ENCODE measurements at regions not wholly inside any gene's neighbourhood (a gene's known extent, or its start where the extent isn't known, plus 50 kb on each side); places are given as distances from the start of the nearest gene placed in this dataset.
"Not testable (repeated sequence)": the region's sequence is repeated elsewhere in the genome, so short reads cannot be mapped to it uniquely, and the experiment has no call there.

DNA sequence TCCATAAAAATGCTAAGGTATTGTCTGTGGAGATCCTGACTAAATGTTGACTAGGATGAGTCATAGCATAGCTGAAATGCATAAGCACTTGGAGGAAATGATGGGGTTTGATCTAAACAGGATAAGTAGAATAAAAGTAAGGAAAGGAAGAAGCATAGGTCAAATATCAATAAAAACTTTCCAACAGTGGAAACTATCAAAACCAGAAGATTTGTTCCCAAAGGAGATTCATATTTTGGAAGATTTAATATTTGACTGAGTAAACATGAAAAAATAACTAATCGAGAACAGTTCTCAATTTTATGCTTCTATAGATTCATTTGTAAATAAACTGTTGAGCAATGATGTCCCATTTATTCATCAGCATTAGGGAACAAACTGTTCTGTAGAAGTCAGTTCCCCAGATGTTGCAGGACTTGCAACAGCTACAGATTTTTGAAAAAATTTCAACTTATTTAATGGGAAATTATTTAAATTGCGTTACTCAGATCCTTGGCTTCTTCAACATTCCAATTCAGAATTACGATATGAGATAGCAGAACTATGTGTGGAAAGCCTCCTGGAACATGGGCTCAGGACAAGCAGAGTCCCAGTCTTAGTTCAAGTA is 133.7 kb upstream of the TBX18 start:
- Histone ChIP-seq H3K4me3 (no peak overlapping the region), H3K36me3 (replicated peaks) (no peaks in the 10 kb centered on the region), H3K27me3 (ENCODE audit: low read depth) (no peaks in the 10 kb centered on the region), H3K4me1 (no peaks in the 10 kb centered on the region), H3K9me3 (no peaks in the 10 kb centered on the region)
- in situ Hi-C loops (cut with MboI; ENCODE audit: low sequenced_read_pairs): no loop called here
- no peak for DNase-seq (ENCODE audit: low spot score in 2 of 2)

DNA sequence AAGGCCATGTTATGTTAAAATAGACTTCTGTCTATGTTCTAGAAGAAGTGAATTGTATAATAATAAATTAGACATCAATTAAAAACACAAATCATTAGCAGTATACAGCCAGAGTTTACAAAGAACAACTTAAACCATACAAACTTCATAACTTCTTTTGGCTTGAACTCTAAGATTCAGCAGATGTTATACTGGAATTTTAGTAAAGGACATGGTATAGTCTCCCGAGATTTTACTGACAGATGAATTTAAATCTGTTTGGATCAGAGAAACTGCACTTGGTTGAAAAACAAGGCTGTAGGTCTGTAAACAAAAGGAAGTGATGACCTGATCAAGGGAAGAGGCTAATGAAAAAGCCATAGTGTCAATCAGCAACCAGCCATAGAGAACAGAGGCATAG is 132.6 kb upstream of the TBX18 start:
- in situ Hi-C loops (cut with MboI; ENCODE audit: low sequenced_read_pairs): no loop called here
- H3K9me3 ChIP-seq: no peaks in the 10 kb centered on the region
- no peak for DNase-seq (ENCODE audit: low spot score in 2 of 2)
- no peaks in the 10 kb centered on the region for H3K36me3 ChIP-seq (replicated peaks)
- no peaks in the 10 kb centered on the region for H3K4me1 ChIP-seq
- H3K4me3 ChIP-seq: no peak overlapping the region
- no peaks in the 10 kb centered on the region for H3K27me3 ChIP-seq (ENCODE audit: low read depth)

DNA sequence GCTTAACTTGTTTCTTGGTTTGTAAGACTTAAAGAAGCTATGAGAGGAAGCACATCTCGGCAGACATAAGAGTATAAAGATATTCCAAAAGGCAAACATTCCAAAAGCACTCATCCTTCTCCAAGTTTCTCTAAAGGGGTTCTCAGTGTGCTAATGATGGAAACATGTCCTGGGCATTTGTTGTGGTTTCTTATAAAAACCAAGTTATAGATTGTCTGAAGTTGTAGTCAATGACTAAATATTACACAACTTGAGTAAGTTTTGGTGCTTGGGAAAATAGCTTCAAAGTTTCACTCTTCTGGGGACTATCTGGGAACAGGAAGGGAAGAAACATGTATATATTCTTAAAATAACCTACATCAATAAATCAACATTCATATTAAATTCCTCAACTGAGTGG is 128.3 kb upstream of the TBX18 start:
- Histone ChIP-seq H3K4me3 (no peak overlapping the region), H3K36me3 (replicated peaks) (no peaks in the 10 kb centered on the region), H3K4me1 (no peaks in the 10 kb centered on the region), H3K27me3 (ENCODE audit: low read depth) (no peaks in the 10 kb centered on the region), H3K9me3 (no peaks in the 10 kb centered on the region)
- no peak for DNase-seq (ENCODE audit: low spot score in 2 of 2)
- in situ Hi-C loops (cut with MboI; ENCODE audit: low sequenced_read_pairs): no loop called here

DNA sequence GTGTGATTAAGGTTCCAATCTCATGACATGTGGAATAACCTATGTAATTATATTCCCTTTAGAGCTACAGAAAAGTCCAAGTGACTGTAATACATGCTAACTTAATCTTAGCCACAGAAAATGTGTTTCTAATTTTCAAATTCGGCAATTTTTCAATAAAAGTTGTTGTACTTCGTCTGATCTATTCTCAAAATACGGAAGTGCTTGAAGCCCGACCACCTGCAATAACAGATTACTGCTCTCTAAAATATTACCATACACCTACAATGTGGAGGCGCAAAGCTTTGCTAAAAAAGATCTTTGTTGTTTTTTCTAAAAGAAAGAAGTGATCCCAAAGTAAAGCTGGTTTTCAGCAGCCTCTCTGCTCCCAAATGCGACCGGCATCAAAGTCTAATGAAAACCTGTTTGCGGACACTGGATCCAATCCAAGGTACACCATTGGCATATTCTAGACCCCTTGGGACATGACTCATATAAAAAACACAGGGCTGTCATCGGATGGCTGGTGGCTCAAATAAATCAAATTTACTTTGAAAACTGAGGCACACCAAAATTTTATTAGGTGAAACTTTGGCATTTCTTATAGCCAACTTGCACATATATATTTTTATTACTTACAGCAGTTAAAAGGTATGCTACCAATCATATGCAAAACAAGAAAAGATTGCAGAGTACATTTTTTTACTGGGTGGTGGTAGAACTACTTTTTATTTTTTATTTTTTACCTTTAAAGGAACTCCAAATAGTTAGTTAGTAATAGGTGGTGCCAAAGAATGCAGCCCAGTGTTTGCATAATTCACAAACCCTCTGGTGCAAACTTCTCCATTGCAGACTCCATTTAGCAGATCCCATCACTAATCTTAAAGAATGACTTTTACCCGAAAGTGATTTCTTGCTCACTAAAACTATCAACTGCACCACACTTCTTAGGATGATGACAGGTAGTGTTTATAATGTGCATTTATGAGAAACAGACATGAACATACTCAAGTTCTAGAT is 118.7 kb upstream of the TBX18 start:
- H3K4me1 ChIP-seq: no peaks in the 10 kb centered on the region
- no peaks in the 10 kb centered on the region for H3K27me3 ChIP-seq (ENCODE audit: low read depth)
- no peaks in the 10 kb centered on the region for H3K9me3 ChIP-seq
- H3K36me3 ChIP-seq (replicated peaks): no peaks in the 10 kb centered on the region
- H3K4me3 ChIP-seq: no peak overlapping the region
- in situ Hi-C loops (cut with MboI; ENCODE audit: low sequenced_read_pairs): no loop called here
- DNase-seq (ENCODE audit: low spot score in 2 of 2): no peak

DNA sequence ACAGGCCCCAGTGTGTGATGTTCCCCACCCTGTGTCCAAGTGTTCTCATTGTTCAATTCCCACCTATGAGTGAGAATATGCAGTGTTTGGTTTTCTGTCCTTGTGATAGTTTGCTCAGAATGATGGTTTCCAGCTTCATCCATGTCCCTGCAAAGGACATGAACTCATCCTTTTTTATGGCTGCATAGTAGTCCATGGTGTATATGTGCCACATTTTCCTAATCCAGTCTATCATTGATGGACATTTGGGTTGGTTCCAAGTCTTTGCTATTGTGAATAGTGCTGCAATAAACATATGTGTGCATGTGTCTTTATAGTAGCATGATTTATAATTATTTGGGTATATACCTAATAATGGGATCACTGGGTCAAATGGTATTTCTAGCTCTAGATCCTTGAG is 115.0 kb upstream of the TBX18 start:
- DNase-seq (ENCODE audit: low spot score in 2 of 2); H3K4me1 ChIP-seq; H3K9me3 ChIP-seq; H3K36me3 ChIP-seq (replicated peaks); H3K4me3 ChIP-seq; H3K27me3 ChIP-seq (ENCODE audit: low read depth); in situ Hi-C loops (cut with MboI; ENCODE audit: low sequenced_read_pairs): not testable (repeated sequence)

DNA sequence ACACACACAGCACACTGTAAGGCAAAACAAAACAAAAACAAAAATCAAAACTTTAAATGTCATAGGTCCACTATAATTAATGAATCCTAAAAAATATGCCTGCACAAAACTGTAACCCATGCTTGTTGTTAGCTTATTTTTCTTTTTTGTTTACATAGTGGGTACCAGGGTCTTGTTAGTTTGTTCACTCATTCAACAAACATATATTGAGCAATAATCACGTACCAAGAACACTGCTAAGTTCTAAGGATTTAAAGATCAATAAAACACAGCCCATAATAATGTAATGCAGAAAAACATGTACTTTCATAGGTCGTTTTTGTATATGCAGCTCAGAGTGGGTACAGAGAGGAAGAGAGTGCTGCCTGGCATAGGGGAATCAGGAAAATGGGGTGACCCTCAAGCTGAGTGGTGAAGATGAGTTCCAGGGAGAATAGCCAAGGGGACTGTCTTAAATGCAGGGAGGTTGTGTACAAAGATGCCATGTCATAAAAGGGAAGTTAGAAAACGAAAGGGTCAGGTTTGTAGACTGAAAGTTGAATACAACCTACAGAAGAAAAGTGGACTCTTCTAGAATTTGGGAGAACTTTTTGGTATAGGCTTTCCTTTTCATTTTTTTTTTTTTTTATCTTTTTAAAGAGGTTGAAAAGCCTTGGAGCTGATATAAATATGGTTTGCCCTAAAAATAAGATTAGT is 113.3 kb upstream of the TBX18 start:
- in situ Hi-C loops (cut with MboI; ENCODE audit: low sequenced_read_pairs): no loop called here
- no peak for DNase-seq (ENCODE audit: low spot score in 2 of 2)
- no peaks in the 10 kb centered on the region for H3K36me3 ChIP-seq (replicated peaks)
- H3K9me3 ChIP-seq: no peaks in the 10 kb centered on the region
- H3K27me3 ChIP-seq (ENCODE audit: low read depth): no peaks in the 10 kb centered on the region
- H3K4me1 ChIP-seq: no peaks in the 10 kb centered on the region
- no peak overlapping the region for H3K4me3 ChIP-seq

DNA sequence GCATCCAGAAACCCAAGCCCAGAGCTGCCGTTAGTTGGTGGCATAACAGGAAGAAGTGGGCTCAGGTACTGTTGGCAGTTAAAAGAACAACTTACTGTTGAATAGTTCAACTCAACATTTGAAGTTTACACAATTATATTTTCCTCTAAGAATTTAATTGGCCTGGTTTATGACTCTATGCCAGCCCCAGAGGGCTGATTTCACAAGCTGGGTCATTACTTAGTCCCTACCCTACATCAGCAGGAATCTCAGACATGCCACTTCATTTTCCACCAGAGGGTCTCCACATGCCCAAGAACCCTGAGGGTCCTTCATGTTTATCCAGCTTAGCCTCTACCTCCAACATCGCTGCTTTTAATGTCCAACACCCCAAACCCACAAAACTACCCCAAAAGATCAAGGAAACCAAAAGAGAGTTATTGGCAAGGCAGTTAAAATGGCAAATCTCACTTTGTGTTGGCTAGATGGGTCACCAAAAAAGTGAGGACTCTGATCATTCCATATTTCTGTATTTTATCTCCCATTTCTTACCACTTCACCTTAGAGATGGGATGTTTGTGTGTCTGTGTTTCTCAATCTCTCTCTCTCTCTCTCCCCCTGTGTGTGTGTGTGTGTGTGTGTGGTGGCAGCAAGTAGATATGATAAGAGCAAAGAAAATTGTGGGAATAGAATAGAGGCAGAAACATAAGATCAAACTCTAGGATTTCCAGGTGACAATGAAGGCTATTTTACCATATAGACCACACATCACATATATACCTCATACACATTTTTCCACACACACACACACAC is 112.5 kb upstream of the TBX18 start:
- no peak for DNase-seq (ENCODE audit: low spot score in 2 of 2)
- no peaks in the 10 kb centered on the region for H3K27me3 ChIP-seq (ENCODE audit: low read depth)
- no peaks in the 10 kb centered on the region for H3K9me3 ChIP-seq
- in situ Hi-C loops (cut with MboI; ENCODE audit: low sequenced_read_pairs): no loop called here
- no peaks in the 10 kb centered on the region for H3K36me3 ChIP-seq (replicated peaks)
- H3K4me1 ChIP-seq: no peaks in the 10 kb centered on the region
- H3K4me3 ChIP-seq: no peak overlapping the region

DNA sequence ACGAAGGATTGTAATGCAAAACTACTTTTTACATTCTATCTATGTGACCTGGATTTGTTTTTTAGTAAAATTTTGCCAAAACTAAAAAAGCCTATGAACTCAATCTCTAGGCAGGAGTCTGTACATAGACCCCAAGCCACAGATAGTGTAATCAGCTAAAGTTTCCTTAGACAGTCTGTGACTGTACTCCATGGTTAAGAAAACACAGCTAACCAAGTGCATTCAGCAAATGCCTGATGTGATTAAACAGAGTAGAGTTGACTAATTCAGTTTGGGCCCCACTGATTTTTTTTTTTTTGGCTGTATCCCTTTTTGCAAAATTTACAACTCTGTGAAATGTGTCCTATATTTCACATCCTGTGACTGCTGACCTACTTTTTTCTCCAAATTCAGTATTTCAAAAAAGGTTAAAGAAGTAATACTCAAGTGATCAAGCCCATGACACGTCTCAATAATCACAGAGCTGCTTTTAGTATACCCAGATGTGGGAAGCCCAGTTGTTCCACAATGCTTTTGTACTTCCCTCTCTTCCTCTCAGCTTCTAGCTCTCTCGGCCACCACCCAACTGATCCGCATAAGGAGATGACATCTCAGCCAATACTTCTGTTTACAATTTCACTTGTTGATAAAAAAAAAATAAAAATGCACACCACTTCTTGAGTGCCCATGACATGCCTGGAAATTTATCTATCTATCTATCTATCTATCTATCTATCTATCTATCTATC is 108.8 kb upstream of the TBX18 start:
- no peak overlapping the region for H3K4me3 ChIP-seq
- H3K27me3 ChIP-seq (ENCODE audit: low read depth): no peaks in the 10 kb centered on the region
- H3K4me1 ChIP-seq: no peaks in the 10 kb centered on the region
- no peak for DNase-seq (ENCODE audit: low spot score in 2 of 2)
- no peaks in the 10 kb centered on the region for H3K36me3 ChIP-seq (replicated peaks)
- in situ Hi-C loops (cut with MboI; ENCODE audit: low sequenced_read_pairs): no loop called here
- H3K9me3 ChIP-seq: no peaks in the 10 kb centered on the region

DNA sequence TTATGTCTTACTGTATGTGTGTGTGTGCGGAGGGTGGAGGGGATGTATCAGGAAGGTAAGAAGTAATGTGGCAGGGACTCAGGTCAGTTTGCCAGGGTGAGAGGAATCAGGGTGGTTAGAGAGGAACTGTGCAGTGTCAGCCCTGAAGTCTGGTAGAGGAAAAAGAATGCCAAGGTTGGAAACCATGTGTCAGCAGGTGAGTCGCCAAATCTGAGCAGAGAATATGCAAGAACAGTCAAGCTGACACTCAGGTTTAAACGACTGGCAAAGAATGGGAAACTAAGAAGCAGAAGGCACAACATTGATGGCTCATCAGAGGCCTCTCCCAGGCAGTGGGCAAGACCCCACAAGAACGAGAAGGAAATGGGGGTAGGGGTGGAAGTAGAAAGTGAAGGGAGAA is 107.5 kb upstream of the TBX18 start:
- Histone ChIP-seq H3K36me3 (replicated peaks) (no peaks in the 10 kb centered on the region), H3K9me3 (no peaks in the 10 kb centered on the region), H3K27me3 (ENCODE audit: low read depth) (no peaks in the 10 kb centered on the region), H3K4me1 (no peaks in the 10 kb centered on the region), H3K4me3 (no peak overlapping the region)
- in situ Hi-C loops (cut with MboI; ENCODE audit: low sequenced_read_pairs): no loop called here
- no peak for DNase-seq (ENCODE audit: low spot score in 2 of 2)

DNA sequence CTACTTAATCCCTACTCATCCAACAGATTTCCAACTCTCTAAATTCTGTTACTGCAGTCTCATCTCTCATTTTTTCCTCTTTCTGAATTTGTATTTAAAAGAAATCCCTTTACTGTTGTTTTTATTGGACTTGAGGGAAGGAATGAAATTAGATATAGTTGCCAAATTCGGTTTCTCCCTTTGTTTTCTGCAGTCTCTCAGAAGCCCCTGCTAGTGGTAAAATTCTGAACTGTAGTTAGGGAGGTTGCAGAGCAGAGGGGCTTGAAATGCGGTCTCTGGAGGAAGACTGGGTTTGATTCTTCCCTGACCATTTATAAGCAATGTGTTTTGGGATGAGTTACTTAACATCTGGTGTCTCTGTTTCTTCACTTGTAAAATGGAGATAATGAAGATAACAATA is 106.3 kb upstream of the TBX18 start:
- DNase-seq (ENCODE audit: low spot score in 2 of 2): no peak
- no peaks in the 10 kb centered on the region for H3K9me3 ChIP-seq
- H3K4me3 ChIP-seq: no peak overlapping the region
- H3K27me3 ChIP-seq (ENCODE audit: low read depth): no peaks in the 10 kb centered on the region
- no peaks in the 10 kb centered on the region for H3K4me1 ChIP-seq
- in situ Hi-C loops (cut with MboI; ENCODE audit: low sequenced_read_pairs): no loop called here
- no peaks in the 10 kb centered on the region for H3K36me3 ChIP-seq (replicated peaks)

DNA sequence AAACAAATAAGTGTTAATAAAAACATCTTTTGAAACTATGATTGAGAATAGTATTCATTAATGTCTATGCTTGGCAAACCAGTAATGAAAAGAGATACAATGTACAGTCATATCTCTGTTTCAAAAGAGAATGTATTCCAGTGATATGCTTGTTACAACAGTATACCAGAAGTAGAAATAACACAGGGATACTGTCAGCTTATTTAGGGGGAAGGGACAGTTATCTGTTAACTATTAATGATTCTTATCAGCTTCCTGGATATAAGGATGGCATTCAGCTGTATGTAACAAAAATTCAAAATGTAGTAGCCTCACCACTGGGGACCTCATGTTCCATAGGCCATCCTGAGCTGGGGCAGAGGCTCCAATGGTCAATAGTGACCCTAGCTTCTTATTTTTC is 103.8 kb upstream of the TBX18 start:
- H3K4me3 ChIP-seq: no peak overlapping the region
- in situ Hi-C loops (cut with MboI; ENCODE audit: low sequenced_read_pairs): no loop called here
- H3K36me3 ChIP-seq (replicated peaks): no peaks in the 10 kb centered on the region
- DNase-seq (ENCODE audit: low spot score in 2 of 2): no peak
- no peaks in the 10 kb centered on the region for H3K9me3 ChIP-seq
- no peaks in the 10 kb centered on the region for H3K4me1 ChIP-seq
- H3K27me3 ChIP-seq (ENCODE audit: low read depth): no peaks in the 10 kb centered on the region

DNA sequence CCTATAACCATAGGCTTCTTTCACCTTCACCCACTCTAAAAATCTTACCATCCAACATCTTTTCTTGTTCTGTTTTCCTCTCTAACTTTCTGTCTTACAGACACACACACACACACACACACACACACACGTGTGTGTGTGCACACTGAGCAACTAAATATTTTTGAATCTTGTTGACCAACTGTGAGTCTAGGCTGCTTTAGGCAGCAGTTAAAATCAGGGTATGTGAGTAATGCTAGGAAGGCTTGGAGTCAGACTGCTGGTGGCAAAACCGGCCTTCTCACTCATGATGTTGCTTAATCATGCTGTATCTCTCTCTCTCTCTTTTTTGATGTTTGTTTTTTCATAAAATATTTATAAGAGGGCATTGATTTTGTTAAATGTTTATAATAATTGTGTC is 103.1 kb upstream of the TBX18 start:
- Histone ChIP-seq H3K27me3 (ENCODE audit: low read depth) (no peaks in the 10 kb centered on the region), H3K9me3 (no peaks in the 10 kb centered on the region), H3K4me1 (no peaks in the 10 kb centered on the region), H3K4me3 (no peak overlapping the region), H3K36me3 (replicated peaks) (no peaks in the 10 kb centered on the region)
- no peak for DNase-seq (ENCODE audit: low spot score in 2 of 2)
- in situ Hi-C loops (cut with MboI; ENCODE audit: low sequenced_read_pairs): no loop called here

DNA sequence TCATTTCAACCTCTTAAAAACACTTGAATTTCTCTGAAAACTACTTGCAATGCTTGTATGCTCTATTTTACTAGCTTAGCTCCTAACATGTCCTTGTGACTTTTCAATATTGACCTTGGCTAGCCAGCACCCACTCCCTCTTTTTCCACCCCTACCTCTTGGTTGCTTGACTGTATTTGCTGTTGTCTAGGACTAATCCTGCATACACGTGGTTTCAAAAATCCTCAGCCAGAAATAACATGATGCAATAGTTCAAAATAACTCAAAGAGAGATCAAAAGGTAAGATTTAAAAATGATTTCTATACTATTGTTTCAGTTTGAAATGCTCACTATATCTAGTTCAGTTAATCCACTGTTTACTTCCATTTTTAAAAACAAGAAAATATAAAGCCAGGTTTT is 102.3 kb upstream of the TBX18 start:
- in situ Hi-C loops (cut with MboI; ENCODE audit: low sequenced_read_pairs): no loop called here
- no peak for DNase-seq (ENCODE audit: low spot score in 2 of 2)
- Histone ChIP-seq H3K36me3 (replicated peaks) (no peaks in the 10 kb centered on the region), H3K9me3 (no peaks in the 10 kb centered on the region), H3K27me3 (ENCODE audit: low read depth) (no peaks in the 10 kb centered on the region), H3K4me1 (no peaks in the 10 kb centered on the region), H3K4me3 (no peak overlapping the region)
